GM23248 (cell line): ENCODE measurements at regions not wholly inside any gene's neighbourhood (a gene's known extent, or its start where the extent isn't known, plus 50 kb on each side); places are given as distances from the start of the nearest gene placed in this dataset.
"Not testable (repeated sequence)": the region's sequence is repeated elsewhere in the genome, so short reads cannot be mapped to it uniquely, and the experiment has no call there.

ENCODE experiments used
- EZH2 ChIP-seq: fragments of 200-600 bp; sonication (generic); IDR thresholded peaks from 2 replicates; pipeline ENCODE4 v1.6.1; 2018; ENCODE audit warnings: antibody characterized with exemption, mild to moderate bottlenecking; ENCODE audit not compliant: insufficient read depth, poor library complexity, severe bottlenecking
- EZH2phosphoT487 ChIP-seq: fragments of 200-600 bp; sonication (generic); IDR thresholded peaks from 2 replicates; pipeline ENCODE4 v1.6.1; 2018; ENCODE audit warnings: antibody characterized with exemption, moderate library complexity, mild to moderate bottlenecking, low read depth; ENCODE audit not compliant: insufficient read depth

DNA sequence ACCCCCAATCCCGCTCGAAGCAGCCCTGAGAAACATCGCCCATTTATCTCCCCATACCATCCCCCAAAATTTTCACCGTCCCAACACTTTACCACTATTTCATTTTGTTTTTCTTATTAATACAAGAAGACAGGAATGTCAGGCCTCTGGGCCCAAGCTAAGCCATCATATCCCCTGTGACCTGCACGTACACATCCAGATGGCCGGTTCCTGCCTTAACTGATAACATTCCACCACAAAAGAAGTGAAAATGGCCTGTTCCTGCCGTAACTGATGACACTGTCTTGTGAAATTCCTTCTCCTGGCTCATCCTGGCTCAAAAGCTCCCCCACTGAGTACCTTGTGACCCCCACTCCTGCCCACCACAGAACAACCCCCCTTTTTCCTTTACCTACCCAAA lies 129.8 kb upstream of the ATXN1 start:
- TF ChIP-seq EZH2phosphoT487, EZH2: not testable (repeated sequence)
